Fibroblast of peridontal ligament (primary cell): ENCODE measurements at regions not wholly inside any gene's neighbourhood (a gene's known extent, or its start where the extent isn't known, plus 50 kb on each side); places are given as distances from the start of the nearest gene placed in this dataset.

Experiments
- DNase-seq: peaks from one replicate; pipeline ENCODE4 v3.0.0-alpha.2; 2010; ENCODE audit errors: extremely low read depth

GRCh38 chr2:34985474-34985873 is 1370.1 kb upstream of the CRIM1 start:
- DNase-seq, result no peak

GRCh38 chr2:34980689-34981088 is 1374.9 kb upstream of the CRIM1 start:
- no peak for DNase-seq

GRCh38 chr2:34979148-34979547 is 1376.4 kb upstream of the CRIM1 start:
- no peak for DNase-seq

GRCh38 chr2:34961822-34962221 is 1362.7 kb upstream of the FAM98A start:
- no peak for DNase-seq

GRCh38 chr2:34954758-34955157 is 1355.7 kb upstream of the FAM98A start:
- DNase-seq, result no peak

GRCh38 chr2:34950797-34951196 is 1351.7 kb upstream of the FAM98A start:
- no peak for DNase-seq

GRCh38 chr2:34949316-34949715 is 1350.2 kb upstream of the FAM98A start:
- DNase-seq, result no peak

GRCh38 chr2:34936089-34936488 is 1337.0 kb upstream of the FAM98A start:
- no peak for DNase-seq

- DNase-seq, result no peak
These were observed 1313.0 kb upstream of the FAM98A start for GRCh38 chr2:34912084-34912483.

GRCh38 chr2:34909992-34910705 is 1311.0 kb upstream of the FAM98A start:
- DNase-seq, result no peak

- DNase-seq, result no peak
These were observed 1308.7 kb upstream of the FAM98A start for GRCh38 chr2:34907812-34908211.

- DNase-seq, result no peak
These were observed 1302.6 kb upstream of the FAM98A start for GRCh38 chr2:34901739-34902138.

GRCh38 chr2:34899079-34899478 is 1300.0 kb upstream of the FAM98A start:
- DNase-seq, result no peak

GRCh38 chr2:34892766-34893165 is 1293.7 kb upstream of the FAM98A start:
- DNase-seq, result no peak

- no peak for DNase-seq
These were observed 1293.2 kb upstream of the FAM98A start for GRCh38 chr2:34892256-34892655.

- DNase-seq, result no peak
These were observed 1276.1 kb upstream of the FAM98A start for GRCh38 chr2:34875091-34875745.

GRCh38 chr2:34853646-34854045 is 1254.5 kb upstream of the FAM98A start:
- no peak for DNase-seq

GRCh38 chr2:34851804-34852203 is 1252.7 kb upstream of the FAM98A start:
- no peak for DNase-seq

- no peak for DNase-seq
These were observed 1250.7 kb upstream of the FAM98A start for GRCh38 chr2:34849827-34850226.

- DNase-seq, result no peak
These were observed 1249.6 kb upstream of the FAM98A start for GRCh38 chr2:34848691-34849090.

- no peak for DNase-seq
These were observed 1249.0 kb upstream of the FAM98A start for GRCh38 chr2:34848132-34848531.

GRCh38 chr2:34844629-34845028 is 1245.5 kb upstream of the FAM98A start:
- no peak for DNase-seq

GRCh38 chr2:34838408-34838807 is 1239.3 kb upstream of the FAM98A start:
- DNase-seq, result no peak

GRCh38 chr2:34836361-34836760 is 1237.3 kb upstream of the FAM98A start:
- DNase-seq, result no peak
